Uterus (tissue), 3 donors: ENCODE measurements at regions not wholly inside any gene's neighbourhood (a gene's known extent, or its start where the extent isn't known, plus 50 kb on each side); places are given as distances from the start of the nearest gene placed in this dataset.
"Not testable (repeated sequence)": the region's sequence is repeated elsewhere in the genome, so short reads cannot be mapped to it uniquely, and the experiment has no call there.

Experiments
- DNase-seq, 2 donors: peaks; one replicate each; pipeline ENCODE4 v3.0.0-alpha.2; 2019 to 2020
- H3K27ac ChIP-seq, 2 donors: fragments of 200-600 bp; sonication (generic); 1 replicate in 1 of 2; 2 replicates in 1 of 2; pipeline ENCODE4 v1.5.1; 2016 to 2018
- H3K27me3 ChIP-seq, 2 donors: fragments of 200-600 bp; sonication (generic); one replicate each; pipeline ENCODE4 v1.5.1; 2018 to 2019; ENCODE audit warnings: control low read depth in 1 of 2
- H3K36me3 ChIP-seq, 2 donors: fragments of 200-600 bp; sonication (generic); one replicate each; pipeline ENCODE4 v1.5.1; 2019; ENCODE audit warnings: control low read depth in 1 of 2
- H3K4me1 ChIP-seq, 2 donors: fragments of 200-600 bp; sonication (generic); one replicate each; pipeline ENCODE4 v1.5.1; 2018 to 2019; ENCODE audit warnings: control low read depth in 1 of 2
- H3K4me3 ChIP-seq, 2 donors: fragments of 200-600 bp; sonication (generic); 1 replicate in 1 of 2; 2 replicates in 1 of 2; pipeline ENCODE4 v1.5.1; 2018 to 2019; ENCODE audit warnings: mild to moderate bottlenecking in 1 of 2
- H3K9me3 ChIP-seq, 2 donors: fragments of 200-600 bp; sonication (generic); one replicate each; pipeline ENCODE4 v1.5.1; 2019; ENCODE audit warnings: control low read depth in 1 of 2
- CTCF ChIP-seq, 4 experiments: fragments of 200-600 bp in 2 of 4; fragments of 450-650 bp in 2 of 4; sonication (generic) in 2 of 4; IDR thresholded peaks; one replicate each; pipeline ENCODE4 v1.5.1; 2016 to 2019; ENCODE audit warnings: antibody characterized with exemption in 4 of 4, mild to moderate bottlenecking in 2 of 4, moderate library complexity in 1 of 4
- POLR2A ChIP-seq, 2 donors: fragments of 450-650 bp; IDR thresholded peaks; one replicate each; pipeline ENCODE4 v1.6.1; 2016; ENCODE audit warnings: antibody characterized with exemption in 2 of 2, mild to moderate bottlenecking in 1 of 2, moderate library complexity in 1 of 2
- intact Hi-C: fragments of 100-400 bp; cut with DNase I; formaldehyde crosslinking; loops from one replicate; pipeline ENCODE4 v1.15.1; 2023; ENCODE audit warnings: low total_unique reads
- donor health status: DM: yes; HTN: yes; CAD: no.

- Histone ChIP-seq H3K9me3 (no peaks in the 10 kb centered on the region), H3K27me3 (no peaks in the 10 kb centered on the region), H3K4me3 (no peak overlapping the region), H3K27ac (no peak overlapping the region), H3K4me1 (no peaks in the 10 kb centered on the region), H3K36me3 (no peaks in the 10 kb centered on the region)
- DNase-seq: no peak
- TF ChIP-seq CTCF (IDR thresholded peaks at IDR 0.05): no peak
- no peak for TF ChIP-seq POLR2A (IDR thresholded peaks at IDR 0.05)
- intact Hi-C loops: no loop called here
Measured at GRCh38 chr6:40668203-40668602, 81.0 kb upstream of the LRFN2 start.

- no peaks in the 10 kb centered on the region for H3K4me1 ChIP-seq
- intact Hi-C loops: no loop called here
- H3K27me3 ChIP-seq: no peaks in the 10 kb centered on the region
- no peak for DNase-seq
- no peak overlapping the region for H3K27ac ChIP-seq
- TF ChIP-seq CTCF (IDR thresholded peaks at IDR 0.05): no peak
- no peak for TF ChIP-seq POLR2A (IDR thresholded peaks at IDR 0.05)
- no peaks in the 10 kb centered on the region for H3K36me3 ChIP-seq
- H3K4me3 ChIP-seq: no peak overlapping the region
- H3K9me3 ChIP-seq: no peaks in the 10 kb centered on the region
Measured at GRCh38 chr6:40666530-40666929, 79.4 kb upstream of the LRFN2 start.

DNA sequence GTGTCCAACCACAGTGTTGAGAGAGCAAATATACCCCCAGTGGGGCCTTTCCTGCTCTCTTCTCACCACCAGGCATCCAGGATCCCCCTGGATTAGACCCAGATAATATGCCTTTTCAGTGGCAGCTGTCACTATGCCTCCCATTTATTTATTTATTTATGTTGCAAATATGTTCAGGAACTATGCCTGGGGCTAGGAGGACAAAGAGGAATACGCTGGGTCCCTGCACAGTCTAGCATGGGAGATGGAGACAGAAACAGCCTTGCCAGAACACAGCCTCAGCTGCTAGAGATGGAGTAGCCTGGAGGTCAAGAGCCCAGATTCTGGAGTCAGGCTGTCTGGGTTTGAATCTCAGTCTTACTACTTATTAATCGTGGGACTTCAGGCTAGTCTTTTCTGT is 74.6 kb upstream of the LRFN2 start:
- TF ChIP-seq CTCF (IDR thresholded peaks at IDR 0.05) (no peak), POLR2A (IDR thresholded peaks at IDR 0.05) (no peak)
- no peaks in the 10 kb centered on the region for H3K27me3 ChIP-seq
- no peak overlapping the region for H3K27ac ChIP-seq
- H3K4me1 ChIP-seq: no peaks in the 10 kb centered on the region
- intact Hi-C loops: no loop called here
- DNase-seq: no peak
- H3K4me3 ChIP-seq: no peak overlapping the region
- no peaks in the 10 kb centered on the region for H3K36me3 ChIP-seq
- no peaks in the 10 kb centered on the region for H3K9me3 ChIP-seq

DNA sequence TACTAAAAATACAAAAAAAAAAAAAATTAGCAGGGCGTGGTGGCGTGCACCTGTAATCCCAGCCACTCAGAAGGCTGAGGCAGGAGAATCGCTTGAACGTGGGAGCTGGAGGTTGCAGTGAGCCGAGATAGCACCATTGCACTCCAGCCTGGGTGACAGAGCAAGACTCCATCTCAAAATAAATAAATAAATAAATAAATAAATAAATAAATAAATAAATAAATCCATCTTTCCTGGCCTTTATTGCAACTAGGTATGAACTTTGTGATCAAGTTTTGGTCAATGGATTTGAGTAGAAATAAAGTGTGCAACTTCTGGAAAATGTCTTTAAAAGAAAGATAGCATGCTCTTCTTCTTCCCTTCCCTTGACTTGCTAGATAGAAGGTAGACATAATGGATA is 69.6 kb upstream of the LRFN2 start:
- H3K36me3 ChIP-seq, H3K4me3 ChIP-seq, DNase-seq, H3K27ac ChIP-seq, H3K9me3 ChIP-seq, H3K27me3 ChIP-seq, intact Hi-C loops, H3K4me1 ChIP-seq: not testable (repeated sequence)

DNA sequence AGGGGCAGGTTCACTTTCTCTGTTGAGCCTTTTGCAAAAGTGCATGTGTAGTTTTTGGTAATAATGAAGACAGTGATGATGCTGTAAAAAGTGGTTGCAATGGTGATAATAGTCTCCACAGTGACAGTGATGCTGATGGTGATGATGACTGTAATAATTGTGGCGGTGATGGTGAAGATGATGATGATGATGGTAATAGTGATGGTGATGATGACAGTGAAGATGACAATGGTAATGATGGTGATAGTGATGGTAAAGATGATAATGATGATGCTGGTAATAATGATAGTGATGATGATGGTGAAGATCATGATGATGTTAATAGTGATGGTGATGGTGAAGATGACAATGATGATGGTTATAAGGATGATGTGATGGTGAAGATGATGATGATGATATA is 67.7 kb upstream of the LRFN2 start:
- no peak for DNase-seq
- no peaks in the 10 kb centered on the region for H3K27me3 ChIP-seq
- TF ChIP-seq POLR2A (IDR thresholded peaks at IDR 0.05) (no peak), CTCF (IDR thresholded peaks at IDR 0.05) (no peak)
- no peaks in the 10 kb centered on the region for H3K4me1 ChIP-seq
- intact Hi-C loops: no loop called here
- no peak overlapping the region for H3K4me3 ChIP-seq
- no peak overlapping the region for H3K27ac ChIP-seq
- H3K36me3 ChIP-seq: no peaks in the 10 kb centered on the region
- H3K9me3 ChIP-seq: no peaks in the 10 kb centered on the region

DNA sequence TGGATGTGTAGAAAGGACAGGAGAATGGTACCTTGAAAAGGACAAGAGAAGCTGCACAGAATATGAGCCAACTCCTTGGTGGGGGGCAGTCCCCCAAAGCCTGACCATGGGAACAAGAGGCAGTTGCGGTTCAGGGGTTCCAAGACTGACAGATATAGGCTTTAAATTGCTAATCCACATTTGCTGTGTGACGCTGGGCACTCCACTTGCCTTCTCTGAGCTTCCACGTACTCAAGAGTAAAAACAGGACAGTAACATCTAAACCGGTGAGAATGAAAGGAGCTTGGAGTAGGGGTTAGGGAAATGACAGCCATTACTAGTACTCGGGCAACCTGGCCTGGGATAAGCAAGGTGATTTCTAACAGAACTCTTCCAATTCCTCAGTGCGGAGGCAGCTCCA is 57.9 kb upstream of the LRFN2 start:
- TF ChIP-seq CTCF (IDR thresholded peaks at IDR 0.05) (no peak), POLR2A (IDR thresholded peaks at IDR 0.05) (no peak)
- no peaks in the 10 kb centered on the region for H3K36me3 ChIP-seq

More for the DNA sequence above, 57.9 kb upstream of the LRFN2 start:
- no peaks in the 10 kb centered on the region for H3K4me1 ChIP-seq
- H3K4me3 ChIP-seq: no peak overlapping the region
- intact Hi-C loops: no loop called here
- no peaks in the 10 kb centered on the region for H3K9me3 ChIP-seq
- no peak for DNase-seq
- no peak overlapping the region for H3K27ac ChIP-seq
- H3K27me3 ChIP-seq: no peaks in the 10 kb centered on the region
